ENCODE measurements at regions not wholly inside any gene's neighbourhood (a gene's known extent, or its start where the extent isn't known, plus 50 kb on each side); places are given as distances from the start of the nearest gene placed in this dataset.

GRCh38 chr11:41659985-41660384 is 200.5 kb upstream of the LRRC4C start:
- 49 to 67% methylated on average over 1 to 7 of the region's 9 CpGs for WGBS, 2 donors (ENCODE audit: low coverage in 1 of 2)
- H3K4me3 ChIP-seq: no peak overlapping the region
- no peak for ATAC-seq
- no peak for TF ChIP-seq POLR2A (IDR thresholded peaks at IDR 0.05)
- TF ChIP-seq POLR2AphosphoS5 (IDR thresholded peaks at IDR 0.05): no peak
- TF ChIP-seq, protein P1, sequence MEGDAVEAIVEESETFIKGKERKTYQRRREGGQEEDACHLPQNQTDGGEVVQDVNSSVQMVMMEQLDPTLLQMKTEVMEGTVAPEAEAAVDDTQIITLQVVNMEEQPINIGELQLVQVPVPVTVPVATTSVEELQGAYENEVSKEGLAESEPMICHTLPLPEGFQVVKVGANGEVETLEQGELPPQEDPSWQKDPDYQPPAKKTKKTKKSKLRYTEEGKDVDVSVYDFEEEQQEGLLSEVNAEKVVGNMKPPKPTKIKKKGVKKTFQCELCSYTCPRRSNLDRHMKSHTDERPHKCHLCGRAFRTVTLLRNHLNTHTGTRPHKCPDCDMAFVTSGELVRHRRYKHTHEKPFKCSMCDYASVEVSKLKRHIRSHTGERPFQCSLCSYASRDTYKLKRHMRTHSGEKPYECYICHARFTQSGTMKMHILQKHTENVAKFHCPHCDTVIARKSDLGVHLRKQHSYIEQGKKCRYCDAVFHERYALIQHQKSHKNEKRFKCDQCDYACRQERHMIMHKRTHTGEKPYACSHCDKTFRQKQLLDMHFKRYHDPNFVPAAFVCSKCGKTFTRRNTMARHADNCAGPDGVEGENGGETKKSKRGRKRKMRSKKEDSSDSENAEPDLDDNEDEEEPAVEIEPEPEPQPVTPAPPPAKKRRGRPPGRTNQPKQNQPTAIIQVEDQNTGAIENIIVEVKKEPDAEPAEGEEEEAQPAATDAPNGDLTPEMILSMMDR (IDR thresholded peaks at IDR 0.05): no peak
- no peak for TF ChIP-seq EP300 (IDR thresholded peaks at IDR 0.05)
- no peak overlapping the region for H3K27ac ChIP-seq
- no peaks in the 10 kb centered on the region for H3K9me3 ChIP-seq
- H3K36me3 ChIP-seq: no peaks in the 10 kb centered on the region
- no peaks in the 10 kb centered on the region for H3K27me3 ChIP-seq
- no peaks in the 10 kb centered on the region for H3K4me1 ChIP-seq

DNA sequence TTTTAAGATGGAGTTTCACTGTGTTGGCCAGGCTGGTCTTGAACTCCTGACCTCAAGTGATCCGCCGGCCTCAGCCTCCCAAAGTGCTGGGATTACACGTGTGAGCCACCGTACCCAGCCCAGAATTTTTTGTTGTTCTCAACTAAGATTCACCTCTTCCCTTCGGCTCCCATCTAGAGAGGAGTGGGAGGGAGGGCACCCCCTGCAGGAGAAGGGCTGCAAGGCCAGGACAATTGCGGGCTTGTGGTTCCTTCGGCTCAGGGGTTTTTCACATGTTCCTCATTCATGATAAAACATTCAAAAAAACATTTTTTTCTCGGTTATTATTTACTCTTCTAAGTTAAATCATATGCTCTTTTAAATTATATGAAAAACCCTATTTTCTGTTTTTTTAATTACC is 201.1 kb upstream of the LRRC4C start:
- Histone ChIP-seq H3K27ac (no peak overlapping the region), H3K4me1 (no peaks in the 10 kb centered on the region), H3K9me3 (no peaks in the 10 kb centered on the region), H3K27me3 (no peaks in the 10 kb centered on the region), H3K4me3 (no peak overlapping the region), H3K36me3 (no peaks in the 10 kb centered on the region)
- whole genome bisulfite sequencing, 2 donors (ENCODE audit: low coverage in 1 of 2): 62 to 81% methylated on average over 4 to 8 of the region's 8 CpGs
- ATAC-seq: no peak
- TF ChIP-seq EP300 (IDR thresholded peaks at IDR 0.05) (no peak), POLR2A (IDR thresholded peaks at IDR 0.05) (no peak), POLR2AphosphoS5 (IDR thresholded peaks at IDR 0.05) (no peak)
- TF ChIP-seq, protein P1 (IDR thresholded peaks at IDR 0.05): no peak

- TF ChIP-seq POLR2A (IDR thresholded peaks at IDR 0.05) (no peak), EP300 (IDR thresholded peaks at IDR 0.05) (no peak), POLR2AphosphoS5 (IDR thresholded peaks at IDR 0.05) (no peak)
- TF ChIP-seq, protein P1 (IDR thresholded peaks at IDR 0.05): no peak
- no peaks in the 10 kb centered on the region for H3K4me1 ChIP-seq
- H3K9me3 ChIP-seq: no peaks in the 10 kb centered on the region
- H3K27ac ChIP-seq: no peak overlapping the region
- H3K27me3 ChIP-seq: no peaks in the 10 kb centered on the region
- WGBS, 2 donors (ENCODE audit: low coverage in 1 of 2): 22 to 33% methylated on average over 6 to 7 of the region's 7 CpGs
- no peak overlapping the region for H3K4me3 ChIP-seq
- ATAC-seq: no peak
- no peaks in the 10 kb centered on the region for H3K36me3 ChIP-seq
Observed at GRCh38 chr11:41665441-41666360, 206.2 kb upstream of the LRRC4C start.

- Histone ChIP-seq H3K27ac (no peak overlapping the region), H3K27me3 (no peaks in the 10 kb centered on the region), H3K9me3 (no peaks in the 10 kb centered on the region), H3K4me1 (no peaks in the 10 kb centered on the region), H3K36me3 (no peaks in the 10 kb centered on the region), H3K4me3 (no peak overlapping the region)
- TF ChIP-seq POLR2A (IDR thresholded peaks at IDR 0.05): no peak
- TF ChIP-seq EP300 (IDR thresholded peaks at IDR 0.05): no peak
- TF ChIP-seq, protein P1 (IDR thresholded peaks at IDR 0.05): no peak
- TF ChIP-seq POLR2AphosphoS5 (IDR thresholded peaks at IDR 0.05): no peak
- no peak for ATAC-seq
- 33 to 43% methylated on average over 4 to 5 of the region's 5 CpGs for WGBS, 2 donors (ENCODE audit: low coverage in 1 of 2)
Observed at GRCh38 chr11:41666951-41667653, 207.7 kb upstream of the LRRC4C start.

Measured in gastroesophageal sphincter (tissue), 4 donors.